ENCODE measurements at regions not wholly inside any gene's neighbourhood (a gene's known extent, or its start where the extent isn't known, plus 50 kb on each side); places are given as distances from the start of the nearest gene placed in this dataset.

GRCh38 chr7:11956991-11957390 lies 125.0 kb upstream of the THSD7A start:
- Mint-ChIP-seq H3K4me1 (no peaks in the 10 kb centered on the region), H3K27me3 (no peaks in the 10 kb centered on the region)

GRCh38 chr7:11957956-11958355 lies 126.0 kb upstream of the THSD7A start:
- intact Hi-C loops (cut with micrococcal nuclease) = no loop called here
- no peak for DNase-seq
- Mint-ChIP-seq H3K4me3 (no peak overlapping the region), H3K36me3 (ENCODE audit: low read depth) (no peaks in the 10 kb centered on the region), H3K27ac (no peak overlapping the region), H3K27me3 (no peaks in the 10 kb centered on the region), H3K9me3 (no peaks in the 10 kb centered on the region), H3K4me1 (no peaks in the 10 kb centered on the region)

More at GRCh38 chr7:11956991-11957390, 125.0 kb upstream of the THSD7A start:
- H3K27ac Mint-ChIP-seq = no peak overlapping the region
- no peaks in the 10 kb centered on the region for H3K9me3 Mint-ChIP-seq
- intact Hi-C loops (cut with micrococcal nuclease) = no loop called here
- no peaks in the 10 kb centered on the region for H3K36me3 Mint-ChIP-seq (ENCODE audit: low read depth)
- H3K4me3 Mint-ChIP-seq = no peak overlapping the region
- DNase-seq = no peak

- Mint-ChIP-seq H3K36me3 (ENCODE audit: low read depth) (no peaks in the 10 kb centered on the region), H3K4me3 (no peak overlapping the region), H3K27ac (no peak overlapping the region), H3K4me1 (no peaks in the 10 kb centered on the region), H3K27me3 (no peaks in the 10 kb centered on the region), H3K9me3 (no peaks in the 10 kb centered on the region)
- intact Hi-C loops (cut with micrococcal nuclease) = no loop called here
- DNase-seq = no peak
These were observed 127.1 kb upstream of the THSD7A start for GRCh38 chr7:11959121-11959520.

GRCh38 chr7:11960621-11961020 lies 128.6 kb upstream of the THSD7A start:
- DNase-seq = no peak
- Mint-ChIP-seq H3K36me3 (ENCODE audit: low read depth) (no peaks in the 10 kb centered on the region), H3K4me1 (no peaks in the 10 kb centered on the region), H3K9me3 (no peaks in the 10 kb centered on the region), H3K27me3 (no peaks in the 10 kb centered on the region), H3K27ac (no peak overlapping the region), H3K4me3 (no peak overlapping the region)
- intact Hi-C loops (cut with micrococcal nuclease) = no loop called here

GRCh38 chr7:11969643-11970042 lies 137.6 kb upstream of the THSD7A start:
- H3K27me3 Mint-ChIP-seq = no peaks in the 10 kb centered on the region
- H3K4me3 Mint-ChIP-seq = no peak overlapping the region
- no peaks in the 10 kb centered on the region for H3K4me1 Mint-ChIP-seq
- H3K27ac Mint-ChIP-seq = no peak overlapping the region
- H3K9me3 Mint-ChIP-seq = no peaks in the 10 kb centered on the region
- intact Hi-C loops (cut with micrococcal nuclease) = no loop called here
- H3K36me3 Mint-ChIP-seq (ENCODE audit: low read depth) = no peaks in the 10 kb centered on the region
- no peak for DNase-seq

GRCh38 chr7:11970132-11970531 lies 138.1 kb upstream of the THSD7A start:
- H3K4me1 Mint-ChIP-seq = no peaks in the 10 kb centered on the region
- no peak for DNase-seq
- no peaks in the 10 kb centered on the region for H3K27me3 Mint-ChIP-seq
- H3K9me3 Mint-ChIP-seq = no peaks in the 10 kb centered on the region
- no peaks in the 10 kb centered on the region for H3K36me3 Mint-ChIP-seq (ENCODE audit: low read depth)
- intact Hi-C loops (cut with micrococcal nuclease) = no loop called here
- no peak overlapping the region for H3K4me3 Mint-ChIP-seq
- no peak overlapping the region for H3K27ac Mint-ChIP-seq

- Mint-ChIP-seq H3K4me1 (no peaks in the 10 kb centered on the region), H3K27me3 (no peaks in the 10 kb centered on the region), H3K9me3 (no peaks in the 10 kb centered on the region), H3K27ac (no peak overlapping the region), H3K4me3 (no peak overlapping the region), H3K36me3 (ENCODE audit: low read depth) (no peaks in the 10 kb centered on the region)
- no peak for DNase-seq
- intact Hi-C loops (cut with micrococcal nuclease) = no loop called here
These were observed 153.4 kb upstream of the THSD7A start for GRCh38 chr7:11985376-11985775.

GRCh38 chr7:11985971-11986370 lies 154.0 kb upstream of the THSD7A start:
- Mint-ChIP-seq H3K4me3 (no peak overlapping the region), H3K4me1 (no peaks in the 10 kb centered on the region), H3K9me3 (no peaks in the 10 kb centered on the region), H3K27ac (no peak overlapping the region), H3K27me3 (no peaks in the 10 kb centered on the region), H3K36me3 (ENCODE audit: low read depth) (no peaks in the 10 kb centered on the region)
- intact Hi-C loops (cut with micrococcal nuclease) = no loop called here
- no peak for DNase-seq

GRCh38 chr7:11988186-11988585 lies 156.2 kb upstream of the THSD7A start:
- no peak overlapping the region for H3K27ac Mint-ChIP-seq
- no peaks in the 10 kb centered on the region for H3K27me3 Mint-ChIP-seq
- H3K9me3 Mint-ChIP-seq = no peaks in the 10 kb centered on the region
- intact Hi-C loops (cut with micrococcal nuclease) = no loop called here
- H3K4me1 Mint-ChIP-seq = no peaks in the 10 kb centered on the region
- H3K36me3 Mint-ChIP-seq (ENCODE audit: low read depth) = no peaks in the 10 kb centered on the region
- no peak for DNase-seq
- H3K4me3 Mint-ChIP-seq = no peak overlapping the region

GRCh38 chr7:12002428-12002827 lies 170.4 kb upstream of the THSD7A start:
- Mint-ChIP-seq H3K36me3 (ENCODE audit: low read depth) (no peaks in the 10 kb centered on the region), H3K27me3 (no peaks in the 10 kb centered on the region), H3K27ac (no peak overlapping the region), H3K9me3 (no peaks in the 10 kb centered on the region), H3K4me3 (no peak overlapping the region), H3K4me1 (no peaks in the 10 kb centered on the region)
- intact Hi-C loops (cut with micrococcal nuclease) = no loop called here
- DNase-seq = no peak

GRCh38 chr7:12004581-12004980 lies 172.6 kb upstream of the THSD7A start:
- intact Hi-C loops (cut with micrococcal nuclease) = no loop called here
- H3K4me3 Mint-ChIP-seq = no peak overlapping the region
- no peaks in the 10 kb centered on the region for H3K9me3 Mint-ChIP-seq
- H3K36me3 Mint-ChIP-seq (ENCODE audit: low read depth) = no peaks in the 10 kb centered on the region
- H3K4me1 Mint-ChIP-seq = no peaks in the 10 kb centered on the region
- no peak overlapping the region for H3K27ac Mint-ChIP-seq
- DNase-seq = no peak
- no peaks in the 10 kb centered on the region for H3K27me3 Mint-ChIP-seq

GRCh38 chr7:12007576-12007975 lies 175.6 kb upstream of the THSD7A start:
- no peaks in the 10 kb centered on the region for H3K36me3 Mint-ChIP-seq (ENCODE audit: low read depth)
- no peaks in the 10 kb centered on the region for H3K4me1 Mint-ChIP-seq
- H3K27me3 Mint-ChIP-seq = no peaks in the 10 kb centered on the region
- H3K9me3 Mint-ChIP-seq = no peaks in the 10 kb centered on the region
- no peak for DNase-seq
- no peak overlapping the region for H3K27ac Mint-ChIP-seq
- H3K4me3 Mint-ChIP-seq = no peak overlapping the region
- intact Hi-C loops (cut with micrococcal nuclease) = no loop called here

GRCh38 chr7:12013983-12014382 lies 182.0 kb upstream of the THSD7A start:
- no peaks in the 10 kb centered on the region for H3K9me3 Mint-ChIP-seq
- H3K27me3 Mint-ChIP-seq = no peaks in the 10 kb centered on the region
- intact Hi-C loops (cut with micrococcal nuclease) = no loop called here
- no peaks in the 10 kb centered on the region for H3K4me1 Mint-ChIP-seq
- DNase-seq = no peak
- H3K27ac Mint-ChIP-seq = no peak overlapping the region
- H3K4me3 Mint-ChIP-seq = no peak overlapping the region
- H3K36me3 Mint-ChIP-seq (ENCODE audit: low read depth) = no peaks in the 10 kb centered on the region

- Mint-ChIP-seq H3K27me3 (no peaks in the 10 kb centered on the region), H3K9me3 (no peaks in the 10 kb centered on the region)
- intact Hi-C loops (cut with micrococcal nuclease) = no loop called here
These were observed 184.4 kb upstream of the THSD7A start for GRCh38 chr7:12016439-12016838.

GRCh38 chr7:12017046-12017445 lies 185.0 kb upstream of the THSD7A start:
- Mint-ChIP-seq H3K4me3 (no peak overlapping the region), H3K27me3 (no peaks in the 10 kb centered on the region), H3K9me3 (no peaks in the 10 kb centered on the region), H3K36me3 (ENCODE audit: low read depth) (no peaks in the 10 kb centered on the region), H3K27ac (no peak overlapping the region), H3K4me1 (no peaks in the 10 kb centered on the region)
- no peak for DNase-seq
- intact Hi-C loops (cut with micrococcal nuclease) = no loop called here

More at GRCh38 chr7:12016439-12016838, 184.4 kb upstream of the THSD7A start:
- no peaks in the 10 kb centered on the region for H3K36me3 Mint-ChIP-seq (ENCODE audit: low read depth)
- no peak overlapping the region for H3K4me3 Mint-ChIP-seq
- DNase-seq = no peak
- H3K4me1 Mint-ChIP-seq = no peaks in the 10 kb centered on the region
- H3K27ac Mint-ChIP-seq = no peak overlapping the region
